Breast epithelium (tissue), 3 donors: ENCODE measurements at regions not wholly inside any gene's neighbourhood (a gene's known extent, or its start where the extent isn't known, plus 50 kb on each side); places are given as distances from the start of the nearest gene placed in this dataset.

Experiments
- CTCF ChIP-seq, 3 donors: fragments of 450-650 bp; IDR thresholded peaks; one replicate each; pipeline ENCODE4 v1.5.1; 2016 to 2017; ENCODE audit warnings: antibody characterized with exemption in 3 of 3, mild to moderate bottlenecking in 3 of 3, moderate library complexity in 3 of 3
- POLR2A ChIP-seq: fragments of 450-650 bp; IDR thresholded peaks from one replicate; pipeline ENCODE4 v1.6.1; 2016; ENCODE audit warnings: antibody characterized with exemption, mild to moderate bottlenecking, moderate library complexity
- POLR2AphosphoS5 ChIP-seq, 3 donors: sonication (generic); formaldehyde crosslinking; IDR thresholded peaks; one replicate each; pipeline ENCODE4 v1.6.1; 2017; ENCODE audit warnings: antibody characterized with exemption in 3 of 3

- TF ChIP-seq POLR2AphosphoS5 (IDR thresholded peaks at IDR 0.05) (no peak), CTCF (IDR thresholded peaks at IDR 0.05) (no peak), POLR2A (no peak)
These were observed 60.4 kb upstream of the ERCC6L2 start for GRCh38 chr9:95815133-95815532.
